ENCODE measurements at regions not wholly inside any gene's neighbourhood (a gene's known extent, or its start where the extent isn't known, plus 50 kb on each side); places are given as distances from the start of the nearest gene placed in this dataset.

DNA sequence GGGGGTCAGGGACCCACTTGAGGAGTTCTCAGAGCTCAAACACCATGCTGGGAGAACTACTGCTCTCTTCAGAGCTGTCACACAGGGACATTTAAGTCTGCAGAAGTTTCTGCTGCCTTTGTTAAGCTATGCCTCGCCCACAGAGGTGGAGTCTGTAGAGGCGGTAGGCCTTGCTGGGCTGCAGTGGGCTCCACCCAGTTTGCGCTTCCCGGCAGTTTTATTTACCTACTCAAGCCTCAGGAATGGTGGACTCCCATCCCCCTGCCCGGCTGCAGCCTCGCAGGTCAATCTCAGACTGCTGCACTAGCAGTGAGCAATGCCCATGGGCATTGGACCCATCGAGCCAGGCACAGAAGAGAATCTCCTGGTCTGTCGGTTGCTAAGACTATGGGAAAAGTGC is 706.4 kb downstream of the LRRIQ3 start:
- Histone ChIP-seq H2BK120ac (ENCODE audit: low read depth, low read length) (no peak overlapping the region), H3K36me3 (ENCODE audit: control insufficient read depth, insufficient read depth, low read length) (no peaks in the 10 kb centered on the region), H2AK5ac (ENCODE audit: low read length) (no peak overlapping the region), H3K79me2 (ENCODE audit: control insufficient read depth, insufficient read depth, low read length) (no peaks in the 10 kb centered on the region), H2BK5ac (ENCODE audit: low read length) (no peak overlapping the region), H3K18ac (ENCODE audit: low read length) (no peak overlapping the region), H3K4me3 (ENCODE audit: low read length) (no peak overlapping the region), H3K27ac (ENCODE audit: low read depth, low read length) (no peak overlapping the region), H3K79me1 (ENCODE audit: low read length) (no peaks in the 10 kb centered on the region), H2BK15ac (replicated peaks; ENCODE audit: low read depth) (no peak overlapping the region), H3K9ac (ENCODE audit: low read length) (no peak overlapping the region), H4K8ac (ENCODE audit: low read depth, low read length) (no peak overlapping the region), H4K5ac (ENCODE audit: low read length) (no peak overlapping the region), H3K4ac (ENCODE audit: low read depth, low read length) (no peak overlapping the region), H3K4me1 (ENCODE audit: control insufficient read depth, low read depth, low read length) (no peaks in the 10 kb centered on the region), H3K4me2 (ENCODE audit: low read length) (no peak overlapping the region), H3K56ac (ENCODE audit: low read length) (no peak overlapping the region), H3K23ac (ENCODE audit: low read length) (no peak overlapping the region), H3K27me3 (ENCODE audit: insufficient read depth, low read length, poor library complexity) (no peaks in the 10 kb centered on the region)
- no CpG with 5 or more reads among the region's 8 CpGs for WGBS (ENCODE audit: extremely low coverage, insufficient coverage, low lambda C conversion rate)
- DNase-seq: no peak

DNA sequence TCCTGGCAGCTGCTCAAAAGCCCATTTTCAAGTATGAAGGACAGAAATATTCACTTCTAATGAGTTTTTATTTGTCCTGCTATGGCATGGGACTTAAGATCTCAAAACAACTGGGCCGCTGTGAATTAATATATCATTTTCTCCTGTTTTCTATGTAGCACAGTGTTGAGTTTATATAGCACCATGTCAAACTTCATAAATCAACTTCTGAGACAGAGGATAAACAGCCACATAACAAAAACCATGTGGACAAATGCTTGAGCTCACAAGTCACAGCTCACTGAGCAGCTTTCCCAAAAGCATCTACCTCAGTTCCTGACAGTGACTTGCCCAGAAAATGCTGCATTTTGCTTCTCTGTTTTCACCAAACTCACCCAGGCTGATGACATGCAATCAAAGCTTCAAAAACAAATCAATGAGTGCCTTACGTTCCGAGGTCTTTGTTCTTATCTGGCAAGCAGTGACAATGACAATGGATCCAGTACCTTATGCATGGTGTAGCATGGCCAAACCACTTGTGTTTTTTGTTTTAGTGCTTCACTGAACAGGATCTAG is 722.6 kb downstream of the LRRIQ3 start:
- no CpG with 5 or more reads among the region's 3 CpGs for WGBS (ENCODE audit: extremely low coverage, insufficient coverage, low lambda C conversion rate)
- Histone ChIP-seq H3K18ac (ENCODE audit: low read length) (no peak overlapping the region), H3K56ac (ENCODE audit: low read length) (no peak overlapping the region), H4K5ac (ENCODE audit: low read length) (no peak overlapping the region), H3K79me2 (ENCODE audit: control insufficient read depth, insufficient read depth, low read length) (no peaks in the 10 kb centered on the region), H3K36me3 (ENCODE audit: control insufficient read depth, insufficient read depth, low read length) (no peaks in the 10 kb centered on the region), H3K4me3 (ENCODE audit: low read length) (no peak overlapping the region), H3K4me2 (ENCODE audit: low read length) (no peak overlapping the region), H3K4ac (ENCODE audit: low read depth, low read length) (no peak overlapping the region), H3K27ac (ENCODE audit: low read depth, low read length) (no peak overlapping the region), H2BK15ac (replicated peaks; ENCODE audit: low read depth) (no peak overlapping the region), H3K23ac (ENCODE audit: low read length) (no peak overlapping the region), H2BK5ac (ENCODE audit: low read length) (no peak overlapping the region), H3K79me1 (ENCODE audit: low read length) (no peaks in the 10 kb centered on the region), H2BK120ac (ENCODE audit: low read depth, low read length) (no peak overlapping the region), H3K4me1 (ENCODE audit: control insufficient read depth, low read depth, low read length) (no peaks in the 10 kb centered on the region), H3K27me3 (ENCODE audit: insufficient read depth, low read length, poor library complexity) (no peaks in the 10 kb centered on the region), H3K9ac (ENCODE audit: low read length) (no peak overlapping the region), H2AK5ac (ENCODE audit: low read length) (no peak overlapping the region), H4K8ac (ENCODE audit: low read depth, low read length) (no peak overlapping the region)
- no peak for DNase-seq

DNA sequence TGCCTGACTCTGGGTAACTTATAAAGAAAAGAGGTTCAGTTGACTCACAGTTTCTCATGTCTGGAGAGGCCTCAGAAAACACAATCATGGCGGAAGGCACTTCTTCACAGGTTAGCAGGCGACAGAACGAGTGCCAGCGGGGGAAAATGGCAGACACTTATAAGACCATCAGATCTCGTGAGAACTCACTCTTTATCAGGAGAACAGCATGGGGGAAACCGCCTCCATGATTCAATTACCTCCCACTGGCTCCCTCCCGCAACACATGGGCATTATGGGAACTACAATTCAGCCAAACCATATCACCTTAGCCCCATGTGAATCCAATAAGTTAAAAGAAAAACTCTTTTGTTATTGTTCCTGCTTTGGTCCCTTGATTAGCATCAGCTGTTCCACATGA is 725.2 kb downstream of the LRRIQ3 start:
- H2BK5ac ChIP-seq (ENCODE audit: low read length): no peak overlapping the region
- no peak overlapping the region for H3K18ac ChIP-seq (ENCODE audit: low read length)
- no peak overlapping the region for H3K4me2 ChIP-seq (ENCODE audit: low read length)
- H4K8ac ChIP-seq (ENCODE audit: low read depth, low read length): no peak overlapping the region
- no peak overlapping the region for H3K56ac ChIP-seq (ENCODE audit: low read length)
- no peak overlapping the region for H3K4ac ChIP-seq (ENCODE audit: low read depth, low read length)
- H3K23ac ChIP-seq (ENCODE audit: low read length): no peak overlapping the region
- H3K36me3 ChIP-seq (ENCODE audit: control insufficient read depth, insufficient read depth, low read length): no peaks in the 10 kb centered on the region
- no peaks in the 10 kb centered on the region for H3K4me1 ChIP-seq (ENCODE audit: control insufficient read depth, low read depth, low read length)
- no peak overlapping the region for H2BK15ac ChIP-seq (replicated peaks; ENCODE audit: low read depth)
- H3K4me3 ChIP-seq (ENCODE audit: low read length): no peak overlapping the region
- H3K9ac ChIP-seq (ENCODE audit: low read length): no peak overlapping the region
- WGBS (ENCODE audit: extremely low coverage, insufficient coverage, low lambda C conversion rate): no CpG with 5 or more reads among the region's 7 CpGs
- H2AK5ac ChIP-seq (ENCODE audit: low read length): no peak overlapping the region
- no peak overlapping the region for H2BK120ac ChIP-seq (ENCODE audit: low read depth, low read length)
- H3K79me2 ChIP-seq (ENCODE audit: control insufficient read depth, insufficient read depth, low read length): no peaks in the 10 kb centered on the region
- DNase-seq: peak; percentile 18
- no peak overlapping the region for H3K27ac ChIP-seq (ENCODE audit: low read depth, low read length)
- H3K27me3 ChIP-seq (ENCODE audit: insufficient read depth, low read length, poor library complexity): no peaks in the 10 kb centered on the region
- H3K79me1 ChIP-seq (ENCODE audit: low read length): no peaks in the 10 kb centered on the region
- no peak overlapping the region for H4K5ac ChIP-seq (ENCODE audit: low read length)

DNA sequence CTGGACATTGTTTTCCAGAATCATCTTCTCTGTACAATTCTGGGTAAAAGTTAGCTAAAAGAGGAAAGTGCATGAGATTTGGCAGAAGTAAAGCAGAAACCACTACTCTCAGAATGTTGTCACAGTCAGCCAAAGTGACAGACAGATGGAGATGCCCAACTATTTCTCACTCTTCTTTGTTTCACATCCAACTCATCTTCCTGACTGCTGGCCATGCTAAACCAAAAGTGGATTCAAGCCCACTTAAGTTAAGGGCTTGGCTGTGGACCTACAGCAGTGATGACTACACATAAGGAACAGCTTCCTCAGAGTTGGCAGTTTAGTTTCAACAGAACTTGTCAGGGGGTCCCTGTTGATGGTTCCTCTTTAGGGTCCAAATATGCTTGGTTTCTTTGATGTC is 730.2 kb downstream of the LRRIQ3 start:
- no peak overlapping the region for H3K4ac ChIP-seq (ENCODE audit: low read depth, low read length)
- no peaks in the 10 kb centered on the region for H3K79me1 ChIP-seq (ENCODE audit: low read length)
- H3K79me2 ChIP-seq (ENCODE audit: control insufficient read depth, insufficient read depth, low read length): no peaks in the 10 kb centered on the region
- no peak overlapping the region for H4K8ac ChIP-seq (ENCODE audit: low read depth, low read length)
- no peak overlapping the region for H3K56ac ChIP-seq (ENCODE audit: low read length)
- H3K27me3 ChIP-seq (ENCODE audit: insufficient read depth, low read length, poor library complexity): no peaks in the 10 kb centered on the region
- H2BK5ac ChIP-seq (ENCODE audit: low read length): no peak overlapping the region
- H3K4me1 ChIP-seq (ENCODE audit: control insufficient read depth, low read depth, low read length): no peaks in the 10 kb centered on the region
- no peak overlapping the region for H3K4me3 ChIP-seq (ENCODE audit: low read length)
- peak; percentile 4 for DNase-seq
- no peaks in the 10 kb centered on the region for H3K36me3 ChIP-seq (ENCODE audit: control insufficient read depth, insufficient read depth, low read length)
- no peak overlapping the region for H3K23ac ChIP-seq (ENCODE audit: low read length)
- no peak overlapping the region for H3K9ac ChIP-seq (ENCODE audit: low read length)
- no peak overlapping the region for H2BK120ac ChIP-seq (ENCODE audit: low read depth, low read length)
- H3K27ac ChIP-seq (ENCODE audit: low read depth, low read length): no peak overlapping the region
- no peak overlapping the region for H3K4me2 ChIP-seq (ENCODE audit: low read length)
- H2AK5ac ChIP-seq (ENCODE audit: low read length): no peak overlapping the region
- H2BK15ac ChIP-seq (replicated peaks; ENCODE audit: low read depth): no peak overlapping the region
- no peak overlapping the region for H4K5ac ChIP-seq (ENCODE audit: low read length)
- H3K18ac ChIP-seq (ENCODE audit: low read length): no peak overlapping the region

DNA sequence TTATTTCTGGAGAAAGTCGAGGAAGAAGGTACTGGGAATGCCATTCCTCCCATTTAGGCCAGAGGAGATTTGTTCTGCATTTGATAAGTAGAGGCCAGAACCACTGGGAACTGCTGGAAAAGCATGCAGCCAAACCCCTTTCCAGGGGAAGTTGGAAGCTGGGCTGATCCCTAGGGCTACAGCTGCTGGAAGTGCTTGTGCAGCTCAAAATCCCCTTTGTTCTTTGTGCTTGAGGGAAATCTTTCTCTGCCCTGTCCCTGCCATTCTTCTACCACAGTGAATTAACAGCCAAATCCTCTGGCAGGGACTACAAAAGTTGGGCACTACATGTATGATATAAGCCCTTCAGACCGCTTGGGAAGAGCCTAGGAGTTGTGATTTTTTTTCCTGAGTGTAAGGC is 734.1 kb downstream of the LRRIQ3 start:
- Histone ChIP-seq H3K56ac (ENCODE audit: low read length) (no peak overlapping the region), H3K23ac (ENCODE audit: low read length) (no peak overlapping the region), H3K36me3 (ENCODE audit: control insufficient read depth, insufficient read depth, low read length) (no peaks in the 10 kb centered on the region), H3K4me2 (ENCODE audit: low read length) (no peak overlapping the region), H2BK15ac (replicated peaks; ENCODE audit: low read depth) (no peak overlapping the region), H4K5ac (ENCODE audit: low read length) (no peak overlapping the region), H4K8ac (ENCODE audit: low read depth, low read length) (no peak overlapping the region), H3K4me1 (ENCODE audit: control insufficient read depth, low read depth, low read length) (no peaks in the 10 kb centered on the region), H3K79me2 (ENCODE audit: control insufficient read depth, insufficient read depth, low read length) (no peaks in the 10 kb centered on the region), H3K4me3 (ENCODE audit: low read length) (no peak overlapping the region), H3K79me1 (ENCODE audit: low read length) (no peaks in the 10 kb centered on the region), H3K4ac (ENCODE audit: low read depth, low read length) (no peak overlapping the region), H2BK5ac (ENCODE audit: low read length) (no peak overlapping the region), H2BK120ac (ENCODE audit: low read depth, low read length) (no peak overlapping the region), H2AK5ac (ENCODE audit: low read length) (no peak overlapping the region), H3K27me3 (ENCODE audit: insufficient read depth, low read length, poor library complexity) (no peaks in the 10 kb centered on the region), H3K9ac (ENCODE audit: low read length) (no peak overlapping the region), H3K18ac (ENCODE audit: low read length) (no peak overlapping the region), H3K27ac (ENCODE audit: low read depth, low read length) (no peak overlapping the region)
- DNase-seq: peak; percentile 6
- no CpG with 5 or more reads among the region's 2 CpGs for WGBS (ENCODE audit: extremely low coverage, insufficient coverage, low lambda C conversion rate)

DNA sequence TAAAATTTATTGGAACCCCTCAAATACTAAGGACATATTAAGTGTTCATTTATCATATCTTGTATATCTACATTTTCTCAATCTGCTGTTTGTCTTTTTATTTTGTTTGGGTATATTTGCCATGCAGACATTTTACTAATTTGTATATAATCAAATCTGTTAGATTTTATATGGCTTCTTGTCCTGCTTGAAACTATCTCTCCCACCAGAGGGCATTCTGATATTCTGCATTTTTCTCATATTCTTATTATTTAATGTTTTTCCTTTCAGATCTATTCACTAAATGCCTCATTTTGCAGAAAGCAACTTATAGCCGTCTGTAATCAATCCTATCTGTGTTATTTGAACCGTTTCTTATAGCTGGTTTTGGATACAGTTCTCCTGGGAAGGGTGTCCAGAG is 745.5 kb downstream of the LRRIQ3 start:
- no peak overlapping the region for H3K4me3 ChIP-seq (ENCODE audit: low read length)
- no peak overlapping the region for H3K23ac ChIP-seq (ENCODE audit: low read length)
- H2BK120ac ChIP-seq (ENCODE audit: low read depth, low read length): no peak overlapping the region
- no CpG with 5 or more reads among the region's 2 CpGs for WGBS (ENCODE audit: extremely low coverage, insufficient coverage, low lambda C conversion rate)
- no peak overlapping the region for H3K4me2 ChIP-seq (ENCODE audit: low read length)
- H3K56ac ChIP-seq (ENCODE audit: low read length): no peak overlapping the region
- H3K79me1 ChIP-seq (ENCODE audit: low read length): no peaks in the 10 kb centered on the region
- no peak overlapping the region for H2BK15ac ChIP-seq (replicated peaks; ENCODE audit: low read depth)
- no peak for DNase-seq
- H3K4ac ChIP-seq (ENCODE audit: low read depth, low read length): no peak overlapping the region
- H3K36me3 ChIP-seq (ENCODE audit: control insufficient read depth, insufficient read depth, low read length): no peaks in the 10 kb centered on the region
- no peak overlapping the region for H2BK5ac ChIP-seq (ENCODE audit: low read length)
- H3K18ac ChIP-seq (ENCODE audit: low read length): no peak overlapping the region
- no peaks in the 10 kb centered on the region for H3K4me1 ChIP-seq (ENCODE audit: control insufficient read depth, low read depth, low read length)
- no peak overlapping the region for H3K9ac ChIP-seq (ENCODE audit: low read length)
- no peak overlapping the region for H4K8ac ChIP-seq (ENCODE audit: low read depth, low read length)
- H3K27me3 ChIP-seq (ENCODE audit: insufficient read depth, low read length, poor library complexity): no peaks in the 10 kb centered on the region
- no peaks in the 10 kb centered on the region for H3K79me2 ChIP-seq (ENCODE audit: control insufficient read depth, insufficient read depth, low read length)
- no peak overlapping the region for H4K5ac ChIP-seq (ENCODE audit: low read length)
- no peak overlapping the region for H3K27ac ChIP-seq (ENCODE audit: low read depth, low read length)
- no peak overlapping the region for H2AK5ac ChIP-seq (ENCODE audit: low read length)

Measured in mesendoderm (in vitro differentiated cells).